Gastroesophageal sphincter (tissue), 4 donors: ENCODE measurements at regions not wholly inside any gene's neighbourhood (a gene's known extent, or its start where the extent isn't known, plus 50 kb on each side); places are given as distances from the start of the nearest gene placed in this dataset.

Source experiments
- ATAC-seq: fragments of 150-250 bp; one replicate; pipeline ENCODE4 v1.9.1; 2016; ENCODE audit warnings: mild to moderate bottlenecking, moderate library complexity
- H3K27ac ChIP-seq, 4 donors: fragments of 200-600 bp; sonication (generic) in 3 of 4; 1 replicate in 3 of 4; 2 replicates in 1 of 4; pipeline ENCODE4 v1.5.1; 2016 to 2019
- H3K27me3 ChIP-seq: fragments of 200-600 bp; sonication (generic); one replicate; pipeline ENCODE4 v1.5.1; 2019
- H3K36me3 ChIP-seq, 2 donors: fragments of 200-600 bp; sonication (generic); one replicate each; pipeline ENCODE4 v1.5.1; 2019; ENCODE audit warnings: control low read depth in 1 of 2
- H3K4me1 ChIP-seq, 3 donors: fragments of 200-600 bp; sonication (generic); 1 replicate in 2 of 3; 2 replicates in 1 of 3; pipeline ENCODE4 v1.5.1; 2016 to 2019; ENCODE audit warnings: control low read depth in 2 of 3
- H3K4me3 ChIP-seq, 2 donors: fragments of 200-600 bp; sonication (generic); one replicate each; pipeline ENCODE4 v1.5.1; 2019; ENCODE audit warnings: mild to moderate bottlenecking in 1 of 2, moderate library complexity in 1 of 2
- H3K9me3 ChIP-seq, 3 donors: fragments of 200-600 bp; sonication (generic); one replicate each; pipeline ENCODE4 v1.5.1; 2017 to 2019; ENCODE audit warnings: control low read depth in 2 of 3
- EP300 ChIP-seq: sonication (generic); formaldehyde crosslinking; IDR thresholded peaks from one replicate; pipeline ENCODE4 v1.6.1; 2017; ENCODE audit warnings: antibody characterized with exemption, mild to moderate bottlenecking
- POLR2A ChIP-seq, 2 donors: fragments of 450-650 bp; IDR thresholded peaks; one replicate each; pipeline ENCODE4 v1.6.1; 2017; ENCODE audit warnings: antibody characterized with exemption in 2 of 2, mild to moderate bottlenecking in 2 of 2, moderate library complexity in 1 of 2
- POLR2AphosphoS5 ChIP-seq: sonication (generic); formaldehyde crosslinking; IDR thresholded peaks from one replicate; pipeline ENCODE4 v1.6.1; 2017; ENCODE audit warnings: antibody characterized with exemption
- WGBS, 2 donors: methylation state at CpG; one replicate each; pipeline ENCODE4 v1.1.5; 2018; ENCODE audit warnings: low coverage in 1 of 2; 5-methylcytosine and 5-hydroxymethylcytosine counted together
- TF ChIP-seq, protein P1 (sequence below), 4 experiments: fragments of 200-600 bp in 2 of 4; fragments of 450-650 bp in 2 of 4; sonication (generic) in 1 of 4; IDR thresholded peaks; one replicate each; pipeline ENCODE4 v1.5.1; 2017 to 2019; ENCODE audit warnings: antibody characterized with exemption in 4 of 4, mild to moderate bottlenecking in 2 of 4, moderate library complexity in 2 of 4

- H3K4me3 ChIP-seq = no peak overlapping the region
- H3K4me1 ChIP-seq = no peaks in the 10 kb centered on the region
- ATAC-seq = no peak
- TF ChIP-seq POLR2AphosphoS5 (no peak), POLR2A (IDR thresholded peaks at IDR 0.05) (no peak), EP300 (no peak)
- TF ChIP-seq, protein P1, sequence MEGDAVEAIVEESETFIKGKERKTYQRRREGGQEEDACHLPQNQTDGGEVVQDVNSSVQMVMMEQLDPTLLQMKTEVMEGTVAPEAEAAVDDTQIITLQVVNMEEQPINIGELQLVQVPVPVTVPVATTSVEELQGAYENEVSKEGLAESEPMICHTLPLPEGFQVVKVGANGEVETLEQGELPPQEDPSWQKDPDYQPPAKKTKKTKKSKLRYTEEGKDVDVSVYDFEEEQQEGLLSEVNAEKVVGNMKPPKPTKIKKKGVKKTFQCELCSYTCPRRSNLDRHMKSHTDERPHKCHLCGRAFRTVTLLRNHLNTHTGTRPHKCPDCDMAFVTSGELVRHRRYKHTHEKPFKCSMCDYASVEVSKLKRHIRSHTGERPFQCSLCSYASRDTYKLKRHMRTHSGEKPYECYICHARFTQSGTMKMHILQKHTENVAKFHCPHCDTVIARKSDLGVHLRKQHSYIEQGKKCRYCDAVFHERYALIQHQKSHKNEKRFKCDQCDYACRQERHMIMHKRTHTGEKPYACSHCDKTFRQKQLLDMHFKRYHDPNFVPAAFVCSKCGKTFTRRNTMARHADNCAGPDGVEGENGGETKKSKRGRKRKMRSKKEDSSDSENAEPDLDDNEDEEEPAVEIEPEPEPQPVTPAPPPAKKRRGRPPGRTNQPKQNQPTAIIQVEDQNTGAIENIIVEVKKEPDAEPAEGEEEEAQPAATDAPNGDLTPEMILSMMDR (IDR thresholded peaks at IDR 0.05) = no peak
- H3K36me3 ChIP-seq = no peaks in the 10 kb centered on the region
- no peaks in the 10 kb centered on the region for H3K27me3 ChIP-seq
- no peak overlapping the region for H3K27ac ChIP-seq
- H3K9me3 ChIP-seq = no peaks in the 10 kb centered on the region
Measured at GRCh38 chr17:71081666-71082065, 912.3 kb downstream of the KCNJ2 start.

- Histone ChIP-seq H3K9me3 (no peaks in the 10 kb centered on the region), H3K4me3 (no peak overlapping the region), H3K27ac (no peak overlapping the region), H3K27me3 (no peaks in the 10 kb centered on the region), H3K4me1 (no peaks in the 10 kb centered on the region), H3K36me3 (no peaks in the 10 kb centered on the region)
- ATAC-seq = no peak
- TF ChIP-seq, protein P1 (IDR thresholded peaks at IDR 0.05) = no peak
- TF ChIP-seq EP300 = no peak
- no peak for TF ChIP-seq POLR2A (IDR thresholded peaks at IDR 0.05)
- no peak for TF ChIP-seq POLR2AphosphoS5
- whole genome bisulfite sequencing, 2 donors = 37 to 80% methylated on average over 1 to 4 of the region's 5 CpGs
Measured at GRCh38 chr17:71084219-71084618, 914.9 kb downstream of the KCNJ2 start.

DNA sequence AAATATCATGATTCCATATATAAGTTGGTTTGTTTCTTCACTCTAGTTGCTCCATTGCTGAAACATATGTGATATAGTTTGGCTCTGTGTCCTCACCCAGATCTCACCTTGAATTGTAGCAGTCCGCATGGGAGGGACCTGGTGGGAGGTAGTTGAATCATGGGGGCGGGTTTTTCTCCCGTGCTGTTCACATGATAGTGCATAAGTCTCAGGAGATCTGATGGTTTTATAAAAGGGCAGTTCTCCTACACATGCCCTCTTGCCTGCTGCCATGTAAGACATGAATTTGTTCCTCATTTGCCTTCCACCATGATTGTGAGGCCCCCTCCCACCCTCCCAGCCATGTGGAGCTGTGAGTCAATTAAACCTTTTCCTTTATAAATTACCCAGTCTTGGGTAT lies 915.5 kb downstream of the KCNJ2 start:
- ATAC-seq = no peak
- no peaks in the 10 kb centered on the region for H3K27me3 ChIP-seq
- 96 to 100% methylated on average over 1 to 3 of the region's 3 CpGs for WGBS, 2 donors

DNA sequence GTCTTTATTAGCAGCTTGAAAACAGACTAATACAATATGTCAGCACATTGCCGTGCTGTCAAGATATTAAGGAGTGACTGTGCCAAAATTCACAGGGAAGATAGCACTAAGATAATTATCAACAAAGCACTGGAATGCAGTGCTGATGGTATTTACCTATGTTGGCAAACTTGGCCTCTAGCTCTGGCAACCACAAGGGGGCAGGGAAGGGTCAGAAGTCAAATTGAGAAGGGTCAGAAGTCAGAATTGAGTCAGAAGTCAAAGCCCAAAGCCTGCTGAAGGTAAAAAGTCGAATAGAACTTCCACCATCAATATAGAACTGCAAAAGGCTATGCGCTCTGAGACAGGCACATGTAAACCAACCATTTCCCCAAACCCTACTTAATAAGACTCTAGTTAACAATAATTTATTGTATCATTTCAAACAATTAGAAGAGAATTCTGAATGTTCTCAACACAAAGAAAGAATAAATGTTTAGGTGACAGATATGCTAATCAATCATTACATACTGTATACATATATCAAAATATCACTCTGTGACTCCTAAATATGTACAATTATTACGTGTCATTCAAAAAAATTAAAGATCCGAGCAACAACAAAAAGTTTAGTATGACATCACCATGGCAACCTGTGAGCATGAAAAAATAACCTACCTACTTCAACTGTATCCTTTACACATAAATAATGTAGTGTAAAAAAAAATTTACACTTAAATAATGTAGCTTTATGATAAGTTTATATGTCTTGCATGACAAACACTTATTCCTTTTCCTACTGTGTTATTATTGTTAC lies 916.1 kb downstream of the KCNJ2 start:
- H3K4me3 ChIP-seq = no peak overlapping the region
- TF ChIP-seq POLR2A (IDR thresholded peaks at IDR 0.05) (no peak), POLR2AphosphoS5 (no peak), EP300 (no peak)
- TF ChIP-seq, protein P1 (IDR thresholded peaks at IDR 0.05) = no peak
- H3K27me3 ChIP-seq = no peaks in the 10 kb centered on the region
- ATAC-seq = no peak
- H3K9me3 ChIP-seq = no peaks in the 10 kb centered on the region
- 53 to 54% methylated on average over 4 to 5 of the region's 5 CpGs for WGBS, 2 donors
- H3K4me1 ChIP-seq = no peaks in the 10 kb centered on the region
- H3K36me3 ChIP-seq = no peaks in the 10 kb centered on the region
- H3K27ac ChIP-seq = no peak overlapping the region

More for the DNA sequence above, 915.5 kb downstream of the KCNJ2 start:
- Histone ChIP-seq H3K4me3 (no peak overlapping the region), H3K4me1 (no peaks in the 10 kb centered on the region), H3K36me3 (no peaks in the 10 kb centered on the region), H3K9me3 (no peaks in the 10 kb centered on the region), H3K27ac (no peak overlapping the region)
- TF ChIP-seq POLR2AphosphoS5 = no peak
- no peak for TF ChIP-seq POLR2A (IDR thresholded peaks at IDR 0.05)
- TF ChIP-seq EP300 = no peak

- Histone ChIP-seq H3K9me3 (peaks cover 0 to 7% (median 0%) of the 10 kb centered on the region in 3 donors), H3K4me1 (no peaks in the 10 kb centered on the region), H3K27me3 (no peaks in the 10 kb centered on the region), H3K4me3 (no peak overlapping the region), H3K27ac (no peak overlapping the region), H3K36me3 (no peaks in the 10 kb centered on the region)
- 11 to 50% methylated on average over 1 of the region's 1 CpG for WGBS, 2 donors
- no peak for TF ChIP-seq POLR2AphosphoS5
- no peak for TF ChIP-seq EP300
- TF ChIP-seq, protein P1 (IDR thresholded peaks at IDR 0.05) = no peak
- ATAC-seq = no peak
Measured at GRCh38 chr17:71089431-71089830, 920.1 kb downstream of the KCNJ2 start.
